ENCODE measurements at regions not wholly inside any gene's neighbourhood (a gene's known extent, or its start where the extent isn't known, plus 50 kb on each side); places are given as distances from the start of the nearest gene placed in this dataset.

DNA sequence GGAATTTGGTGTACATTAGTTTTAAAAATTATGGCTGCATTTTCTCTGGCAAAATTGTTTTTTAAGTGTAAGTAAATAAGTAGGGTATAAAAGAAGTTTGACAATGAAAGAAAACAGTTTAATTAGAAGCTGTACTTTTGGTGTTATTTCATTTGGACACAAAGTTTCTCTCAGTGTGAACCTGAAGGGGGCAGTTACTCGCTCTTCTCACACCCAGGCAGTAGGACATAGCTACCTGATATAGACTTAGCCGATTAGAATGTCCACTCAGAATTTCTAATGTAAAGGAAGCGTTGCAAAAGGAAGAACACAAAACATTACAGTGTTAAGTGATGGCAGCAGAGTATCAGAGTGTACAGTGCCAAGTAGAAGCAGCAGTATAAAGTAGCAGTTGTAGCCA lies 311.9 kb upstream of the TECRL start:
- Histone ChIP-seq H3K27me3 (ENCODE audit: insufficient read depth, poor library complexity, severe bottlenecking) (no peaks in the 10 kb centered on the region), H3K4me3 (replicated peaks; ENCODE audit: insufficient read depth, low read length) (no peak overlapping the region), H3K27ac (replicated peaks) (no peak overlapping the region)
- DNase-seq (ENCODE audit: low read depth in 1 of 2, low spot score in 1 of 2): no peak
- TF ChIP-seq, protein P1, sequence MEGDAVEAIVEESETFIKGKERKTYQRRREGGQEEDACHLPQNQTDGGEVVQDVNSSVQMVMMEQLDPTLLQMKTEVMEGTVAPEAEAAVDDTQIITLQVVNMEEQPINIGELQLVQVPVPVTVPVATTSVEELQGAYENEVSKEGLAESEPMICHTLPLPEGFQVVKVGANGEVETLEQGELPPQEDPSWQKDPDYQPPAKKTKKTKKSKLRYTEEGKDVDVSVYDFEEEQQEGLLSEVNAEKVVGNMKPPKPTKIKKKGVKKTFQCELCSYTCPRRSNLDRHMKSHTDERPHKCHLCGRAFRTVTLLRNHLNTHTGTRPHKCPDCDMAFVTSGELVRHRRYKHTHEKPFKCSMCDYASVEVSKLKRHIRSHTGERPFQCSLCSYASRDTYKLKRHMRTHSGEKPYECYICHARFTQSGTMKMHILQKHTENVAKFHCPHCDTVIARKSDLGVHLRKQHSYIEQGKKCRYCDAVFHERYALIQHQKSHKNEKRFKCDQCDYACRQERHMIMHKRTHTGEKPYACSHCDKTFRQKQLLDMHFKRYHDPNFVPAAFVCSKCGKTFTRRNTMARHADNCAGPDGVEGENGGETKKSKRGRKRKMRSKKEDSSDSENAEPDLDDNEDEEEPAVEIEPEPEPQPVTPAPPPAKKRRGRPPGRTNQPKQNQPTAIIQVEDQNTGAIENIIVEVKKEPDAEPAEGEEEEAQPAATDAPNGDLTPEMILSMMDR (IDR thresholded peaks at IDR 0.05; ENCODE audit: insufficient read depth, low read length): no peak
- TF ChIP-seq SPI1 (IDR thresholded peaks at IDR 0.05; ENCODE audit: borderline replicate concordance, low read depth) (no peak), GABPA (IDR thresholded peaks at IDR 0.05; ENCODE audit: low read depth) (no peak), POLR2AphosphoS5 (IDR thresholded peaks at IDR 0.05; ENCODE audit: low read depth) (no peak)
- TF ChIP-seq, protein P2, sequence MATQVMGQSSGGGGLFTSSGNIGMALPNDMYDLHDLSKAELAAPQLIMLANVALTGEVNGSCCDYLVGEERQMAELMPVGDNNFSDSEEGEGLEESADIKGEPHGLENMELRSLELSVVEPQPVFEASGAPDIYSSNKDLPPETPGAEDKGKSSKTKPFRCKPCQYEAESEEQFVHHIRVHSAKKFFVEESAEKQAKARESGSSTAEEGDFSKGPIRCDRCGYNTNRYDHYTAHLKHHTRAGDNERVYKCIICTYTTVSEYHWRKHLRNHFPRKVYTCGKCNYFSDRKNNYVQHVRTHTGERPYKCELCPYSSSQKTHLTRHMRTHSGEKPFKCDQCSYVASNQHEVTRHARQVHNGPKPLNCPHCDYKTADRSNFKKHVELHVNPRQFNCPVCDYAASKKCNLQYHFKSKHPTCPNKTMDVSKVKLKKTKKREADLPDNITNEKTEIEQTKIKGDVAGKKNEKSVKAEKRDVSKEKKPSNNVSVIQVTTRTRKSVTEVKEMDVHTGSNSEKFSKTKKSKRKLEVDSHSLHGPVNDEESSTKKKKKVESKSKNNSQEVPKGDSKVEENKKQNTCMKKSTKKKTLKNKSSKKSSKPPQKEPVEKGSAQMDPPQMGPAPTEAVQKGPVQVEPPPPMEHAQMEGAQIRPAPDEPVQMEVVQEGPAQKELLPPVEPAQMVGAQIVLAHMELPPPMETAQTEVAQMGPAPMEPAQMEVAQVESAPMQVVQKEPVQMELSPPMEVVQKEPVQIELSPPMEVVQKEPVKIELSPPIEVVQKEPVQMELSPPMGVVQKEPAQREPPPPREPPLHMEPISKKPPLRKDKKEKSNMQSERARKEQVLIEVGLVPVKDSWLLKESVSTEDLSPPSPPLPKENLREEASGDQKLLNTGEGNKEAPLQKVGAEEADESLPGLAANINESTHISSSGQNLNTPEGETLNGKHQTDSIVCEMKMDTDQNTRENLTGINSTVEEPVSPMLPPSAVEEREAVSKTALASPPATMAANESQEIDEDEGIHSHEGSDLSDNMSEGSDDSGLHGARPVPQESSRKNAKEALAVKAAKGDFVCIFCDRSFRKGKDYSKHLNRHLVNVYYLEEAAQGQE (IDR thresholded peaks at IDR 0.05; ENCODE audit: insufficient replicate concordance, low read depth): no peak

DNA sequence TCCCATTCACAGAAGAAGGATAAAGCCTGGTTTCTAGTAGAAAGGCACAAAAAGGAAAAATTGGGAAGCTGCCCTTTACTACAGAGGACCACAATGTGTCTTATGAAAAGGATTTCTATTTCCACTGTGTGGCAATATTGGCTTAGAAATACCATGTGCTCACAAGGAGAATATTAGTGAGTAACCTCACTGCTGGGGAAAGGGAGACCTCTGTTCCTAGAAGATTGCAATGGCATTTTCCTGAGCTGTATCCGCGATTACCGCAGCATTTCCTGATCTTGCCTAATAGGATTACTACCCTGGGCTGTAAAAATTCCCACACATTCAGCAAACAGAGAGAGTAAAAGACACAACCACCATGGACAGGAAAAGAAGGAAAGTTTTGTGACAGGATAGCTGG lies 308.8 kb upstream of the TECRL start:
- Histone ChIP-seq H3K27me3 (ENCODE audit: insufficient read depth, poor library complexity, severe bottlenecking) (no peaks in the 10 kb centered on the region), H3K27ac (replicated peaks) (no peak overlapping the region), H3K4me3 (replicated peaks; ENCODE audit: insufficient read depth, low read length) (no peak overlapping the region)
- DNase-seq (ENCODE audit: low read depth in 1 of 2, low spot score in 1 of 2): no peak
- TF ChIP-seq, protein P2 (IDR thresholded peaks at IDR 0.05; ENCODE audit: insufficient replicate concordance, low read depth): no peak
- TF ChIP-seq POLR2AphosphoS5 (IDR thresholded peaks at IDR 0.05; ENCODE audit: low read depth) (no peak), GABPA (IDR thresholded peaks at IDR 0.05; ENCODE audit: low read depth) (no peak)
- TF ChIP-seq, protein P1 (IDR thresholded peaks at IDR 0.05; ENCODE audit: insufficient read depth, low read length): no peak

DNA sequence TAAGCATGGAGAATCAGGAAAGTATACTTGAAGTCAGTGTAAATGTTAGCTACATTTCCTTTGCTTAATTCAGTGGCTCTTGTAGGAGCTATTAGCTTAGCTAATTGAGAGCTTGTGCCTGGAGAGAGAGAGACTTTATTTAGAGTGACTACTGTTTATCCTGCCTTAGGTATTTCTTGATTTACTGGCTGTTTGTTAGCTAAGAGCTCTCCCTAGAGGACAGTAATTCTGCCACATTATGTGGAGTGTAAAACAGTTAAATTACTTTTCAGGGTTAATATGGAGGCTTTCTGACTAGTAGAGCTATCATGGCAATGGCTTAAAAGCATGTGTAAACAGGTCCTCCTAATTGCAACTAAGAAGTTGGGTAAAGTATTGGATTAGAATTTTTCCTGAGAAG lies 306.5 kb upstream of the TECRL start:
- DNase-seq (ENCODE audit: low read depth in 1 of 2, low spot score in 1 of 2): no peak
- H3K4me3 ChIP-seq (replicated peaks; ENCODE audit: insufficient read depth, low read length): no peak overlapping the region
- H3K27ac ChIP-seq (replicated peaks): no peak overlapping the region
- TF ChIP-seq SPI1 (IDR thresholded peaks at IDR 0.05; ENCODE audit: borderline replicate concordance, low read depth) (no peak), GABPA (IDR thresholded peaks at IDR 0.05; ENCODE audit: low read depth) (no peak), POLR2AphosphoS5 (IDR thresholded peaks at IDR 0.05; ENCODE audit: low read depth) (no peak)
- TF ChIP-seq, protein P1 (IDR thresholded peaks at IDR 0.05; ENCODE audit: insufficient read depth, low read length): no peak
- TF ChIP-seq, protein P2 (IDR thresholded peaks at IDR 0.05; ENCODE audit: insufficient replicate concordance, low read depth): no peak
- H3K27me3 ChIP-seq (ENCODE audit: insufficient read depth, poor library complexity, severe bottlenecking): no peaks in the 10 kb centered on the region
